ENCODE measurements at regions not wholly inside any gene's neighbourhood (a gene's known extent, or its start where the extent isn't known, plus 50 kb on each side); places are given as distances from the start of the nearest gene placed in this dataset.

GRCh38 chr2:237159006-237159911, 73.6 kb downstream of the COPS8 start:
- H3K36me3 ChIP-seq: no peaks in the 10 kb centered on the region
- no peaks in the 10 kb centered on the region for H3K27me3 ChIP-seq
- no peak for TF ChIP-seq CTCF (IDR thresholded peaks at IDR 0.05; ENCODE audit: low read depth, low read length)
- no peak for DNase-seq (ENCODE audit: low read depth in 1 of 2, low spot score in 1 of 2)
- no peak overlapping the region for H3K4me3 ChIP-seq
- no peaks in the 10 kb centered on the region for H3K9me3 ChIP-seq (ENCODE audit: low read depth)
- H3K27ac ChIP-seq: no peak overlapping the region
- no peaks in the 10 kb centered on the region for H3K4me1 ChIP-seq (ENCODE audit: low read depth)

GRCh38 chr2:237160271-237160919, 74.7 kb downstream of the COPS8 start:
- H3K27me3 ChIP-seq: no peaks in the 10 kb centered on the region
- H3K36me3 ChIP-seq: no peaks in the 10 kb centered on the region
- H3K4me1 ChIP-seq (ENCODE audit: low read depth): no peaks in the 10 kb centered on the region
- no peak for TF ChIP-seq CTCF (IDR thresholded peaks at IDR 0.05; ENCODE audit: low read depth, low read length)
- no peak overlapping the region for H3K4me3 ChIP-seq
- no peaks in the 10 kb centered on the region for H3K9me3 ChIP-seq (ENCODE audit: low read depth)
- no peak overlapping the region for H3K27ac ChIP-seq
- no peak for DNase-seq (ENCODE audit: low read depth in 1 of 2, low spot score in 1 of 2)

GRCh38 chr2:237161189-237161588, 75.5 kb downstream of the COPS8 start:
- no peaks in the 10 kb centered on the region for H3K4me1 ChIP-seq (ENCODE audit: low read depth)
- no peaks in the 10 kb centered on the region for H3K27me3 ChIP-seq
- no peak overlapping the region for H3K4me3 ChIP-seq
- TF ChIP-seq CTCF (IDR thresholded peaks at IDR 0.05; ENCODE audit: low read depth, low read length): no peak
- H3K9me3 ChIP-seq (ENCODE audit: low read depth): no peaks in the 10 kb centered on the region
- no peaks in the 10 kb centered on the region for H3K36me3 ChIP-seq
- H3K27ac ChIP-seq: no peak overlapping the region
- DNase-seq (ENCODE audit: low read depth in 1 of 2, low spot score in 1 of 2): no peak

GRCh38 chr2:237162959-237163358, 77.3 kb downstream of the COPS8 start:
- no peak for DNase-seq (ENCODE audit: low read depth in 1 of 2, low spot score in 1 of 2)
- no peaks in the 10 kb centered on the region for H3K4me1 ChIP-seq (ENCODE audit: low read depth)
- no peak for TF ChIP-seq CTCF (IDR thresholded peaks at IDR 0.05; ENCODE audit: low read depth, low read length)
- no peaks in the 10 kb centered on the region for H3K9me3 ChIP-seq (ENCODE audit: low read depth)
- H3K27ac ChIP-seq: no peak overlapping the region
- H3K27me3 ChIP-seq: no peaks in the 10 kb centered on the region
- no peak overlapping the region for H3K4me3 ChIP-seq
- H3K36me3 ChIP-seq: no peaks in the 10 kb centered on the region

GRCh38 chr2:237164474-237165042, 78.9 kb downstream of the COPS8 start:
- TF ChIP-seq CTCF (IDR thresholded peaks at IDR 0.05; ENCODE audit: low read depth, low read length): no peak
- Histone ChIP-seq H3K4me3 (no peak overlapping the region), H3K27ac (no peak overlapping the region), H3K36me3 (no peaks in the 10 kb centered on the region), H3K27me3 (no peaks in the 10 kb centered on the region), H3K4me1 (ENCODE audit: low read depth) (no peaks in the 10 kb centered on the region), H3K9me3 (ENCODE audit: low read depth) (no peaks in the 10 kb centered on the region)
- no peak for DNase-seq (ENCODE audit: low read depth in 1 of 2, low spot score in 1 of 2)

Measured in cardiac muscle cell (in vitro differentiated cells and primary cell).